ENCODE measurements at regions not wholly inside any gene's neighbourhood (a gene's known extent, or its start where the extent isn't known, plus 50 kb on each side); places are given as distances from the start of the nearest gene placed in this dataset.

DNA sequence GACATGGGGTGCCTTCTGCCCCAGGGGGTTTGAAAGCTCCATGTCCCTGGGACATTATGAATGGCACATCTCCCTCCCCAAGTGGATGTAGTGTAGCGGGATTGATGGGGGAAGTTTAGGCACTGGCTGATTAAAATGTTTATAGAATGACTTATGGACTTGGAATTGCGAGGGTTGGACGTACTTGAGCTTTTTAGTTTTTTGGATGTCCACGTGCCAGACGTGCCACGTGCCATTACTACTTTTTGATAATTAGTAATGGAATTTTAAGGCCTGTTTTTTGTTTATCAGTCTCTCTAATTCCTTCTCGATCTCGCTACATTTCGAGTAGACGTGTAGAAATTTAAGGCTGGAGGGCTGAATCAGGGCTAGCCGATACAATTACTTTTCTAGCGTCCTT is 162.8 kb downstream of the TBXT start:
- H3K27me3 ChIP-seq (ENCODE audit: control insufficient read depth, insufficient read depth, low read length), result peaks cover 59% of the 10 kb centered on the region
- no CpG with 5 or more reads among the region's 12 CpGs for WGBS (ENCODE audit: insufficient coverage, low lambda C conversion rate)
- H3K27ac ChIP-seq (ENCODE audit: low read length), result no peak overlapping the region
- no peak for DNase-seq
- no peak overlapping the region for H3K4me3 ChIP-seq (ENCODE audit: low read length)
- H3K9me3 ChIP-seq (ENCODE audit: control insufficient read depth, low read depth, low read length), result no peaks in the 10 kb centered on the region
- H3K4me1 ChIP-seq (ENCODE audit: control insufficient read depth, insufficient read depth, low read length), result peaks cover 11% of the 10 kb centered on the region
- H3K36me3 ChIP-seq (ENCODE audit: control insufficient read depth, insufficient read depth, low read length), result no peaks in the 10 kb centered on the region

DNA sequence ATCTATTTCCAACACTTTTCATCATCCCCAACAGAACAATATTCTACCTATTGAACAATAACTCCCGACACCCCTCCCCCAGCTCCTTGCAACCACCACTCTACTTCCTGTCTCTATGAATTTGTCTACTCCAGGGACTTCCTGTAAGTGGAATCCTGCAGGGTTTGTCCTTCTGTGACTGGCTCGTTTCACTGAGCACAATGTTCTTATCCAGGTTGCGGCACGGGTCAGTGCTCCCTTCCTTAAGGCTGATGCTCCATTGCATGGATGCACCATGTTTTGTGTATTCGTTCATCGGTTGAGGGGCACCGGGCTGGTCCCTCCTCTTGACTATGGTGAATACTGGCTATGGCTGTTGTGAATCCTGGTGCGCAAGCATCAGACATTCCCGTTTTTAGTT is 163.2 kb downstream of the TBXT start:
- Histone ChIP-seq H3K27me3 (ENCODE audit: control insufficient read depth, insufficient read depth, low read length) (peaks cover 55% of the 10 kb centered on the region), H3K27ac (ENCODE audit: low read length) (no peak overlapping the region), H3K4me1 (ENCODE audit: control insufficient read depth, insufficient read depth, low read length) (peaks cover 11% of the 10 kb centered on the region), H3K9me3 (ENCODE audit: control insufficient read depth, low read depth, low read length) (no peaks in the 10 kb centered on the region), H3K4me3 (ENCODE audit: low read length) (no peak overlapping the region), H3K36me3 (ENCODE audit: control insufficient read depth, insufficient read depth, low read length) (no peaks in the 10 kb centered on the region)
- 100% methylated on average over 1 of the region's 9 CpGs for WGBS (ENCODE audit: insufficient coverage, low lambda C conversion rate)
- DNase-seq, result no peak

DNA sequence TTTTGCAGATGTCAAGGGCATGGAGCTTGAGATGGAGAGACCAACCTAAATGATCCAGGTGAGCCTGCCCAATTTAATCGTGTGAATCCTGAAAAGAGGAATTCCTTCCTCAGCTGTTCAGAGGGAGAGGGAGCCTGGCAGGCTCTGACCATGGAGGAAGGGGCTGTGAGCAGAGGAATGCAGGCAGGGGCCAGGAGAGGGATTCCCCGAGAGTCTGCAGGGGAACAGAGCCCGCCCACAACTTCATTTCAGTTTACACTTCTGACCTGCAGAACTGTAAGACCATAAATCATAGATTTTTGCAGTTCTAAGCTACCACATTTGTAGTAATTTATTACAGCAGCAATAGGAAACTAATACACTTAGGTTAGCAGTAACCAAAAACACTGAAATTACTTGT is 164.1 kb downstream of the TBXT start:
- peaks cover 11% of the 10 kb centered on the region for H3K4me1 ChIP-seq (ENCODE audit: control insufficient read depth, insufficient read depth, low read length)
- H3K4me3 ChIP-seq (ENCODE audit: low read length), result no peak overlapping the region
- H3K27ac ChIP-seq (ENCODE audit: low read length), result no peak overlapping the region
- WGBS (ENCODE audit: insufficient coverage, low lambda C conversion rate), result no CpG with 5 or more reads among the region's 3 CpGs
- H3K27me3 ChIP-seq (ENCODE audit: control insufficient read depth, insufficient read depth, low read length), result peaks cover 46% of the 10 kb centered on the region
- no peak for DNase-seq
- no peaks in the 10 kb centered on the region for H3K36me3 ChIP-seq (ENCODE audit: control insufficient read depth, insufficient read depth, low read length)
- no peaks in the 10 kb centered on the region for H3K9me3 ChIP-seq (ENCODE audit: control insufficient read depth, low read depth, low read length)

DNA sequence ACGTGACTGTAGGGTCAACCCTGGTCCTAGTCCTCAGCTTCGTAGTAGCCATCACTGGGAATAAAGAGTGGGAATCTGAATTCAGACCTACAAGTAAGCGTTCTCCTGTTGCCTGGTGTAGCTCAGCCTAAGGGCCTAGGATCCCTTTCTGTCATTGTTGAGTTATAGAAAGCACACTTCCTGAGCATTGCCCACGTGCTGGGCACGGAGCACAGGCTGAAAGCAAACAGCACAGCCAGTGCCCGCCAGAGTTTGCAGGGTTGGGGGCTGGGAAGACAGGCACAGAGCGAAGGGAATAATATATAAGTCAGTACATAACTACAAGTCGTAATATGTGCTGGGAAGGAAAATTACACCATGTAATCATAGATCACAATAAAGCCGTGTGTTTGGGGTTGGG is 166.3 kb downstream of the TBXT start:
- Histone ChIP-seq H3K4me1 (ENCODE audit: control insufficient read depth, insufficient read depth, low read length) (peaks cover 3% of the 10 kb centered on the region), H3K27ac (ENCODE audit: low read length) (no peak overlapping the region), H3K4me3 (ENCODE audit: low read length) (no peak overlapping the region), H3K36me3 (ENCODE audit: control insufficient read depth, insufficient read depth, low read length) (no peaks in the 10 kb centered on the region), H3K9me3 (ENCODE audit: control insufficient read depth, low read depth, low read length) (no peaks in the 10 kb centered on the region), H3K27me3 (ENCODE audit: control insufficient read depth, insufficient read depth, low read length) (peaks cover 24% of the 10 kb centered on the region)
- 90% methylated on average over 2 of the region's 9 CpGs for WGBS (ENCODE audit: insufficient coverage, low lambda C conversion rate)
- no peak for DNase-seq

DNA sequence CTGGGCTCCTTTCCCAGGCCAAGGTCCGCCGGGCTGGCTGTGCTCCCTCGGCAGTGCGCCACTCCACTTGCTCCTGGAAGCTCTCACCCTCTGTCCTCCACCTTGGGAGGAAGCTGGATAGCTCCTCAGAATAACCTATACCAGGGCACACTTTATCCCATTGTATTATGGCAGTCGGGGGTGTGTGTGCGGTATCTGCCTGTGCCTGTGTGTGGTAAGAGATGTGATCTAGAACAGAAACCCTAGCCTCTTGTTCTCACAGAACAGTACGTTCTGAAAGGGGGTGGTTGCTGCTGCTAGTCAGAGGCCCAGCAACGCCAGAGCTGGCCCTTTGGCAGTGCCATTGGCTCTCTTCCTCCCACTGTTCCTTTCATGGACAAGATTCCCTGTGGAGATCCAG is 168.4 kb downstream of the TBXT start:
- peaks cover 5% of the 10 kb centered on the region for H3K27me3 ChIP-seq (ENCODE audit: control insufficient read depth, insufficient read depth, low read length)
- H3K4me3 ChIP-seq (ENCODE audit: low read length), result no peak overlapping the region
- no peak for DNase-seq
- no CpG with 5 or more reads among the region's 8 CpGs for WGBS (ENCODE audit: insufficient coverage, low lambda C conversion rate)
- H3K9me3 ChIP-seq (ENCODE audit: control insufficient read depth, low read depth, low read length), result no peaks in the 10 kb centered on the region
- no peaks in the 10 kb centered on the region for H3K36me3 ChIP-seq (ENCODE audit: control insufficient read depth, insufficient read depth, low read length)
- H3K27ac ChIP-seq (ENCODE audit: low read length), result no peak overlapping the region
- no peaks in the 10 kb centered on the region for H3K4me1 ChIP-seq (ENCODE audit: control insufficient read depth, insufficient read depth, low read length)

DNA sequence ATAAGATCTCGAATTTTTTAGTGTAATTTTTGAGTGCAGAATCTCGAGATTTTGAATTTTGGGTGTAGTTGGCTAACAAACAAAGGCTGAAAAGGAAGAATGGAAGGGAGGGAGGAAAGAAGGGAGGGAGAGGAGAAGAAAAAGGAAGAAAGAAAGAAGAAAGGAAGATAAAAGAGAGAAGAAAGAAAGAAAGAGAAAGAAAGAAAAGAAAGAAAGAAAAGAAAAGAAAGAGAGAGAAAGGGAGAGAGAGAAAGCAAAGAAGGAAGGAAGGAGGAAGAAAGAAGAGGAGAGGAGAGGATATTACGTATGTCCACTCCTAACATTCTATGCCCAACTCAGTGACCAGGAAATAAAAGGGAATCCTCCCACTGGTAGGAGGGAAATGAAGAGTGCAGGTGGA is 169.6 kb downstream of the TBXT start:
- no peaks in the 10 kb centered on the region for H3K36me3 ChIP-seq (ENCODE audit: control insufficient read depth, insufficient read depth, low read length)
- H3K4me1 ChIP-seq (ENCODE audit: control insufficient read depth, insufficient read depth, low read length), result no peaks in the 10 kb centered on the region
- peaks cover 5% of the 10 kb centered on the region for H3K27me3 ChIP-seq (ENCODE audit: control insufficient read depth, insufficient read depth, low read length)
- 74% methylated on average over 3 of the region's 3 CpGs for WGBS (ENCODE audit: insufficient coverage, low lambda C conversion rate)
- no peak overlapping the region for H3K4me3 ChIP-seq (ENCODE audit: low read length)
- H3K27ac ChIP-seq (ENCODE audit: low read length), result no peak overlapping the region
- no peak for DNase-seq
- no peaks in the 10 kb centered on the region for H3K9me3 ChIP-seq (ENCODE audit: control insufficient read depth, low read depth, low read length)

DNA sequence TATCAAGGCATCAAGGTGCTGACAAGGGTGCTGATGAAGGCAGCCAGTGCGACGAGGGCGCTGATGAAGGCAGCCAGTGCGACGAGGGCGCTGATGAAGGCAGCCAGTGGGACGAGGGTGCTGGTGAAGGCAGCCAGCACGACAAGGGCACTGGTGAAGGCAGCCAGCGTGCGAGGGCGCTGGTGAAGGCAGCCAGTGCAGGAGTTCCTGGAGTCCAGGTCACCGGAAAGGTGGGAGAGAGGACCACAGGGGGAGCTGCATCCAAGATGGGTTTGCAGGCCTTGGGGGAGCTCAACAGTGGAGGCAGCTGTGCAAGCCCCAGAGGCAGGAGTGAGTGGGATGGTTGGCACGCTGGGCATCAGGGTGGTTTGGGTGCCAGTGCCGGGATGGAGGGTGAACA is 176.3 kb downstream of the TBXT start:
- DNase-seq, result no peak
- Histone ChIP-seq H3K36me3 (ENCODE audit: control insufficient read depth, insufficient read depth, low read length) (no peaks in the 10 kb centered on the region), H3K9me3 (ENCODE audit: control insufficient read depth, low read depth, low read length) (no peaks in the 10 kb centered on the region), H3K4me1 (ENCODE audit: control insufficient read depth, insufficient read depth, low read length) (peaks cover 3% of the 10 kb centered on the region), H3K27ac (ENCODE audit: low read length) (no peak overlapping the region), H3K4me3 (ENCODE audit: low read length) (no peak overlapping the region), H3K27me3 (ENCODE audit: control insufficient read depth, insufficient read depth, low read length) (peaks cover 52% of the 10 kb centered on the region)
- no CpG with 5 or more reads among the region's 14 CpGs for WGBS (ENCODE audit: insufficient coverage, low lambda C conversion rate)

DNA sequence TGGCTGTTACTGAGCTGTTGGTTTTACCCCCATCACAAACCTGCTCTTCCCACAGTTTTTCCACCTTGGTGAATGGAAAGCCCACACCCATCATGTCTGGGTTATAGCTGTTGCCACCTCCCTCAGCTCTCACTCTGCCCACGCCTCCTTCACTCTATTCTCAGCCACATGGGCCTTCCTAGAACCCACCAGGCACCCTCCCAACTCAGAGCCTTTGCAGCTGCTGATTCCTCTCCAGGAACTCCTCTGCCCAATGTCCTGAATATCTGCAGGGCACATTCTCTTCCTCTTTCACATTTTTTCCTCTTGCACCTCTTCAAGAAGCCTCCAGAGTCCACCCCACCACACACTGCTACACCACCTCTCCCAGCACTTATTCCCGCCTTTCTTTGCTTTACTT is 177.4 kb downstream of the TBXT start:
- Histone ChIP-seq H3K27me3 (ENCODE audit: control insufficient read depth, insufficient read depth, low read length) (peaks cover 64% of the 10 kb centered on the region), H3K4me1 (ENCODE audit: control insufficient read depth, insufficient read depth, low read length) (peaks cover 3% of the 10 kb centered on the region), H3K36me3 (ENCODE audit: control insufficient read depth, insufficient read depth, low read length) (no peaks in the 10 kb centered on the region), H3K27ac (ENCODE audit: low read length) (no peak overlapping the region), H3K9me3 (ENCODE audit: control insufficient read depth, low read depth, low read length) (no peaks in the 10 kb centered on the region), H3K4me3 (ENCODE audit: low read length) (no peak overlapping the region)
- DNase-seq, result no peak
- WGBS (ENCODE audit: insufficient coverage, low lambda C conversion rate), result 60% methylated on average over 1 of the region's 2 CpGs

DNA sequence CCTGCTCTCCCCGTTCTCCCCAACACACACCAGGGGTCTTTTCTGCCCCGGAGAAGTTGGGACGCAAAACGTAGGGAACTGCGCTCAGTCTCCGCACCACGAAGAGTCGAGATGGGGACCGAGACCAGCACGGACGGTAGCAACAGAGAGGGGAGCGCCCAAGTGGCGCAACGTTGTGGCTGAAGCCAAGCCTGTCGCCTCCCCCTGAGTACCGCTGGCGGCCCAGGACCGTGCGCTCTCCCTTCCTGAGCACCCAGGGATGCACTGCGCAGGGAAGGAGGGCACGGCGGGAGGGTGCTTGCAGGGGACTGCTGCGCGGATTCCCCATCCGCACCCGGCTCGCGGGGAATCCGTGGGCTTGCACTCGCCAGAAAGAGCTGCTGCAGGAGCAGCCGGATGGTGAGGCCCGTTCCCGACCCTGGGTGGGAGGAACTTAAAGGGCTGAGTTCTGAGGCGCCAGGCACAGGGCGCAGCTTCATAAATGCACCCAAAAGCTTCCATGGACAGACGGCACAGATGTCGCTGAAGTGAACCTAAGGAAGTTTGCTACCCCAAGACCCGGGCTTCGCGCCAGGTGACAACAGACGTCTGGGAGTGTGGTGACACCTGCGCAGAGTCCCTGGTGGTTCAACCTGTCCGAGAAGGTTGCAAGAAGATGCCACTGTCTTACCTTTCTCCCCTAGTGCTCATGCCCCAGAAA is 178.7 kb downstream of the TBXT start:
- peaks cover 3% of the 10 kb centered on the region for H3K4me1 ChIP-seq (ENCODE audit: control insufficient read depth, insufficient read depth, low read length)
- no peak for DNase-seq
- H3K9me3 ChIP-seq (ENCODE audit: control insufficient read depth, low read depth, low read length), result no peaks in the 10 kb centered on the region
- H3K27ac ChIP-seq (ENCODE audit: low read length), result no peak overlapping the region
- H3K36me3 ChIP-seq (ENCODE audit: control insufficient read depth, insufficient read depth, low read length), result no peaks in the 10 kb centered on the region
- peaks cover 73% of the 10 kb centered on the region for H3K27me3 ChIP-seq (ENCODE audit: control insufficient read depth, insufficient read depth, low read length)
- no peak overlapping the region for H3K4me3 ChIP-seq (ENCODE audit: low read length)
- WGBS (ENCODE audit: insufficient coverage, low lambda C conversion rate), result no CpG with 5 or more reads among the region's 43 CpGs

DNA sequence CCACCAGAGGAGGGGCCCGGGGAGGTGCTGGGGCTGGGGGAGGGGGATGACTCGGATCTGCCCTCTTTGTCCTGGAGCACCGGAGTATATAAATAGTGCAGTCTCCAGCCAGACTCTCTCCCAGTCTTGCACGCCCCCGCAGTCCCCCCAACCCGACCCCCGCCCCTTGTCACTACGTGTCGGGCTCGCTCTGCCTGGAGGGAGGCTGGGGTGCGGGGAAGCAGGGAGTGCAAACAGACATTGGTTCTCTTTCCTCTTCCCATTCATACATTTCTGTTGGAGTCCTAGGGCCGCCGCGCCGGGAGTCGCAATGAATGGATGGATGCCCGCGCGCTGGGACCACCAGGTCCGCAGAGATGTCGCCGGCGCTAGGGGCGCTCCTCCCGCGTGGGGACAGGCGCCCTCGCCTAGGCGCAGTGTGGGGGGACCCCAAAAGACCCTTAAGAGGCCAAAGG is 179.3 kb downstream of the TBXT start:
- Histone ChIP-seq H3K9me3 (ENCODE audit: control insufficient read depth, low read depth, low read length) (no peaks in the 10 kb centered on the region), H3K27me3 (ENCODE audit: control insufficient read depth, insufficient read depth, low read length) (peaks cover 79% of the 10 kb centered on the region), H3K27ac (ENCODE audit: low read length) (no peak overlapping the region), H3K36me3 (ENCODE audit: control insufficient read depth, insufficient read depth, low read length) (no peaks in the 10 kb centered on the region), H3K4me3 (ENCODE audit: low read length) (no peak overlapping the region), H3K4me1 (ENCODE audit: control insufficient read depth, insufficient read depth, low read length) (peaks cover 3% of the 10 kb centered on the region)
- no peak for DNase-seq
- no CpG with 5 or more reads among the region's 29 CpGs for WGBS (ENCODE audit: insufficient coverage, low lambda C conversion rate)
